ENCODE measurements at regions not wholly inside any gene's neighbourhood (a gene's known extent, or its start where the extent isn't known, plus 50 kb on each side); places are given as distances from the start of the nearest gene placed in this dataset.

- Mint-ChIP-seq H3K4me3 (ENCODE audit: unreplicated experiment) (no peak overlapping the region), H3K4me1 (ENCODE audit: unreplicated experiment) (no peaks in the 10 kb centered on the region)
- no peak for DNase-seq (ENCODE audit: low spot score)
Measured at GRCh38 chr4:147349193-147349592, 131.7 kb upstream of the EDNRA start.

GRCh38 chr4:147351083-147351787, 129.7 kb upstream of the EDNRA start:
- Mint-ChIP-seq H3K4me3 (ENCODE audit: unreplicated experiment) (no peak overlapping the region), H3K27me3 (ENCODE audit: unreplicated experiment) (no peaks in the 10 kb centered on the region), H3K36me3 (ENCODE audit: low read depth, unreplicated experiment) (no peaks in the 10 kb centered on the region), H3K4me1 (ENCODE audit: unreplicated experiment) (no peaks in the 10 kb centered on the region), H3K9me3 (ENCODE audit: unreplicated experiment) (no peaks in the 10 kb centered on the region), H3K27ac (ENCODE audit: unreplicated experiment) (no peak overlapping the region)
- DNase-seq (ENCODE audit: low spot score), result no peak
- TF ChIP-seq CTCF (IDR thresholded peaks at IDR 0.05; ENCODE audit: unreplicated experiment), result no peak

More at GRCh38 chr4:147349193-147349592, 131.7 kb upstream of the EDNRA start:
- no peaks in the 10 kb centered on the region for H3K36me3 Mint-ChIP-seq (ENCODE audit: low read depth, unreplicated experiment)
- TF ChIP-seq CTCF (IDR thresholded peaks at IDR 0.05; ENCODE audit: unreplicated experiment), result no peak
- no peak overlapping the region for H3K27ac Mint-ChIP-seq (ENCODE audit: unreplicated experiment)
- no peaks in the 10 kb centered on the region for H3K27me3 Mint-ChIP-seq (ENCODE audit: unreplicated experiment)
- no peaks in the 10 kb centered on the region for H3K9me3 Mint-ChIP-seq (ENCODE audit: unreplicated experiment)

- peaks cover 2% of the 10 kb centered on the region for H3K27me3 Mint-ChIP-seq (ENCODE audit: unreplicated experiment)
- no peak for TF ChIP-seq CTCF (IDR thresholded peaks at IDR 0.05; ENCODE audit: unreplicated experiment)
- DNase-seq (ENCODE audit: low spot score), result no peak
- no peaks in the 10 kb centered on the region for H3K36me3 Mint-ChIP-seq (ENCODE audit: low read depth, unreplicated experiment)
- H3K4me1 Mint-ChIP-seq (ENCODE audit: unreplicated experiment), result no peaks in the 10 kb centered on the region
- H3K27ac Mint-ChIP-seq (ENCODE audit: unreplicated experiment), result no peak overlapping the region
- no peak overlapping the region for H3K4me3 Mint-ChIP-seq (ENCODE audit: unreplicated experiment)
- H3K9me3 Mint-ChIP-seq (ENCODE audit: unreplicated experiment), result no peaks in the 10 kb centered on the region
Measured at GRCh38 chr4:147354237-147354636, 126.7 kb upstream of the EDNRA start.

- no peak overlapping the region for H3K4me3 Mint-ChIP-seq (ENCODE audit: unreplicated experiment)
- peaks cover 2% of the 10 kb centered on the region for H3K27me3 Mint-ChIP-seq (ENCODE audit: unreplicated experiment)
- no peaks in the 10 kb centered on the region for H3K36me3 Mint-ChIP-seq (ENCODE audit: low read depth, unreplicated experiment)
- H3K4me1 Mint-ChIP-seq (ENCODE audit: unreplicated experiment), result no peaks in the 10 kb centered on the region
- DNase-seq (ENCODE audit: low spot score), result no peak
- TF ChIP-seq CTCF (IDR thresholded peaks at IDR 0.05; ENCODE audit: unreplicated experiment), result no peak
- no peak overlapping the region for H3K27ac Mint-ChIP-seq (ENCODE audit: unreplicated experiment)
- H3K9me3 Mint-ChIP-seq (ENCODE audit: unreplicated experiment), result no peaks in the 10 kb centered on the region
Measured at GRCh38 chr4:147355032-147355656, 125.8 kb upstream of the EDNRA start.

GRCh38 chr4:147355847-147356246, 125.0 kb upstream of the EDNRA start:
- no peak for TF ChIP-seq CTCF (IDR thresholded peaks at IDR 0.05; ENCODE audit: unreplicated experiment)
- Mint-ChIP-seq H3K36me3 (ENCODE audit: low read depth, unreplicated experiment) (no peaks in the 10 kb centered on the region), H3K4me1 (ENCODE audit: unreplicated experiment) (no peaks in the 10 kb centered on the region), H3K9me3 (ENCODE audit: unreplicated experiment) (no peaks in the 10 kb centered on the region), H3K27ac (ENCODE audit: unreplicated experiment) (no peak overlapping the region), H3K27me3 (ENCODE audit: unreplicated experiment) (peaks cover 2% of the 10 kb centered on the region), H3K4me3 (ENCODE audit: unreplicated experiment) (no peak overlapping the region)
- no peak for DNase-seq (ENCODE audit: low spot score)

Measured in endothelial cell (in vitro differentiated cells).